GF-D8 (cell line): ENCODE measurements at regions not wholly inside any gene's neighbourhood (a gene's known extent, or its start where the extent isn't known, plus 50 kb on each side); places are given as distances from the start of the nearest gene placed in this dataset.

ENCODE experiments used
- DNase-seq: peaks from one replicate; lab custom pipeline; 2025; lab: John Stamatoyannopoulos, UW

DNA sequence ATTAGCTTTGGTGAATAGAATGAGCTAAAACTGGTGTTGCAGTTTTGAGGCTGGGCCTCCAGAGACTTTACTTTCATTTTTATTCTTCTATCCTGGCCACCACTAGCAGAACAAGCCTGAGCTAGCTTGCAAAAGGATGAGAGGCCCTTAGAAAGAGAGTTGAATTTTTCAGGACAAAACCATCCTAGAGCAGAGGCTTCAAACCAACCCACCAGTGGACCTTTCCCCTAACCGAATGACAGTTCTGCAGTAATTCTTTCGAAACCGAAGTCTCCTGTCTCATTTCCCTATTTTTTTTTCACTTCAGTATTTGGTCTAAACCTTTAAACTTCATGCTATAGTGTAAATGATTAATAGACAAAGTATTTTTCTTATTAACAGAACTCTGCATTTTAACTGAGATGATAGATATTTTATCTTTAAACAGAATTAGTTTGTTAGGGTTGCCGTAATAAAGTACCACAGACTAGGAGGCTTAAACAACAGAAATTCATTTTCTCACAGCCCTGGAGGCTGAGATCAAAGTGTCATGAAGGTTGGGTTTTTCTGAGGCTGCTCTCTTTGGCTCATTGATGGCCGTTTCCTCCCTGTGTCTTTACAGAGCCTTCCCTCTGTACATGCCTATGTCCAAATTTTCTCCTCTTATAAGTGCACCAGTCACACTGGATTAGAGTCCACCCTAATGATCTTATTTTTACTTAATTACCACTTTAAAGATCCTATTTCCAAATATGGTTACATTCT lies 80.6 kb upstream of the PAK5 start:
- no peak for DNase-seq

DNA sequence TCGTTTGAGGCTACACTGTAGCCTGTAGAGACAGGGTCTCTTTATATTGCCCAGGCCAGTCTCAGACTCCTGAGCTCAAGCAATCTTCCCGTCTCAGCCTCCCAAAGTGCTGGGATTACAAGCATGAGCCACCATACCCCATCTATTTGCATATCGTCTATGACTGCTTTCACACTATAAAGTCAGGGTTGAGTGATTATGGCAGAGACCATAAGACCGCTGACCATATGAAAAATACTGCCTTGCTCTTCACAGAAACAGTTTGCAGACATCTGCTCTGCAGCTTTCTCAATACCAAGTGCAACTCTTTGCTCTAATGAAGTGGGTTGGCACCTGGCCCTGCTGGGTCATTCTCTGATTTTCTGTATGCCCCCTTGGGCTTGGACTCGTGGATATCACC lies 79.5 kb upstream of the PAK5 start:
- DNase-seq, result no peak

DNA sequence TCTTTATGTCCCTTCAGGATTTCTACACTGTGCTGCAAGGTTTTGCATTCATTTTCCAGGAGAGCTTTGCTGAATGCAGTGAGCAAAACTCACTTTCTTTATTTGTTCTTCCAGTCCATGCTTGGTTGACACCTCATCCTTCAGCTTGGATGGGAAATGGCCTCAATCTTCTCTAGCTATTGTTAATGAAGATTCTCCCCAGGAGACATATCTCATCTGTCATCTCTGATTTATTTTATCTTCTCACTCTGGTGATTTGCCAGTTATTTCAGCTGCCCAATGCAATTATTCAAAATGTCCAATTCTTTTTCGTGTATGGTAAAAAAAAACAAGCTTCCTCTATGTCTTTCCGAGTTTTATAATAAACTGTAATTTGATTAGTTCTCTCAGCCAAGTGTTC lies 77.9 kb upstream of the PAK5 start:
- DNase-seq, result no peak

DNA sequence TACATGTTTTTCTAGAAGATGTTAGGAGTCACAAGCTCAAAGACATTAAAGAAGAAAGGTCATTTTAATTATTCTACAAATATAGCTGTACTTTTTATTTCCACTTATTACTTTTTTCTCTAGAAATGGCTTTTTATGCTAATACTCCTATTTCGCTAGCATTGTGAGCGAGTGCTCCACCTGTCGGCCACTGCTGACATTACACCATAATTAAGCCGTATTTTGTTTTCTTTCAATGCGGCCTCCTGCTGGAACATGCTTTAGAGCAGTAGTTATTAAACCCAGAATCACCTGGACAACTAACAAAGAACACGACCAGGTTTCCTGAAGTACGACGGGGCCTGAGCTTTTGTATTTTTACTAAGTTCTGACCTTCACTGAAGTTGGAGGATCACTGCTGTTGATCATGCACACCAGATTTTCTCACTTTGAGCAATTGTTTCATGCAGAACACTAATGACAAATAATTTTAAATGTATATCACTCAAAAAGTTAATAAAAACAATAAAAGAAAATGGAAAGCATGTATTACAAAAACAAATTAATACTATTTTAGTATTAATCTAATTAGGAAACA lies 74.1 kb upstream of the PAK5 start:
- no peak for DNase-seq

DNA sequence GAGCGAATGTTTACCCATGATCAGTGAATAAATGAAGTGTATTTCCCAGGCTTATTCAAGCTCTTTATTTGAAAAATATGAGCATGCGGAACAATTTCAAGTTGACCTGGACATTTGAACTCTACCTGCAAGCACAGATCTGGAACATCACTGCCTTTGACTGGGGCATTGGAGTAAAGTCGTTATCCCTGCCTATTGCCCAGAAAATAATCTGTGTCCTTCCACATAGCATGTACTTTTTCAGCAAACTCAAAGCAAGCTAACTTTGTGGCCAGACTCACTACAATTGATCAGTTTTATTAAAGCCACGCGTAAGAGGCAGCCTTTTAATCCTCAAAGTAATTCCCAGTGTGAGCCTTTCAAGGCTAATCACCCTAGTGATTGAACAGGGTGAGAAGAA lies 73.4 kb upstream of the PAK5 start:
- no peak for DNase-seq

DNA sequence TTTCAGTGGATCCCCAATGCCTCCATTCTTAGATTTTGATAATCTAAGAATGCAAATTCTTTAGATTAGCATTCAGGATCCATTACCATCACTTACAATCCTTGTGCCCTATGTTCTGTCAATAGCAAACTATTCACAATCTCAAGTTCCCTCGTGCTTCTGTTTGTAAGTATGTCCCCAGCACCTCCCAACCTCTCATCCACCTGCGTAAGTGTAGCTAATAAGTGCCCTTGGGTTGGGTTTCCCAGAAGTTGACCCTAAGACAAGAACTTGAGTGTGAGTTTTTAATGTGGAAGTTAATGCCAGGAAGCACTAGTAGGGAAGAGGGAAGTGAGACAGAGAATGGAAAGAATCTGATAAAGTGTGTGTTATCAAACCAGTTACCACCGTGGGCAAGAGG lies 72.6 kb upstream of the PAK5 start:
- no peak for DNase-seq

DNA sequence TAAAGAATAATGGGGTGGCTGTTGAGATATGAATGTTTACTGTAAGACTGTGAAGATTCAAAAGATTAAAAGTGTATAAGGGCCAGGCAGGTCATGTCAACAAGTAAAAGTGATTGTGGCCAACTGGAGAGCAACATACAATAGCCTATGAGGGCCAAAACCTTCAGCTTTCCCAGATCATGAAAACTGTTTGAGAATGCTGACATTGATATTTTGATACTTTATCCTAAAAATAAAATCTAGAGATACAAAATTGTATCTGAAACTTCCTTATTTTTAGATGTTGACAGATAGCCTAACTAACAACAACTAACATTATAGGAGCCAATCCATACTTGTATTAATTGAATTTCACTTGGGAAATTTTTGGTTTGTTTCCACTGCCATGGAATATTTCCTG lies 70.3 kb upstream of the PAK5 start:
- no peak for DNase-seq

DNA sequence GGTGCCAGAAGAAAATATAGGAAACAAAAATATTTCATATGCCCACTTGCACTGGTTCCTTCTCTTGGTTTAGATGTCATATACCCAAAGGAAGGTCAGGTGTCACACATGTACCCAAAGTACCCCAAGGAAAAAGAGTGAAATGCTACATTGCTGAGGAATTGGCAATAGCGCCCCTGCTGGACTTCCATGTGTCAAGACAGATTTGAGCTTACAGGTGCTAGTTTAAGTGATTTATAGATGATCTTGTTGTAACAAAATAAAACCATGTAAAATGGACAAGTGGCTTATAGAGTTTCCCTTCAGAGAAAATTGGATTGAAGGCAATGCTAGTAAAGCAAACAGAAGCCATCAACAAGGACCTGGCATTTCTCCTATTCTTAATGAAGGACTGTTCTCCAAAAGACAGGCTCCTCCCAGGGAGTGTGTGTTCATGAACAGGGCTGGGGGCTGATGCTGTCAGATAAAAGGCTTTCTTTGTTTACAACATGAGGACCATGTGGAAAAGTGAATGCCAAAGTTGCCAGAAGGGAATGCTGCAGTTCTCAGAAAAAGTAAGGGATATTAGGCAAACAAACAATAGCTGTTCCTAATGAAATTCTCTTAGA lies 64.3 kb upstream of the PAK5 start:
- no peak for DNase-seq

DNA sequence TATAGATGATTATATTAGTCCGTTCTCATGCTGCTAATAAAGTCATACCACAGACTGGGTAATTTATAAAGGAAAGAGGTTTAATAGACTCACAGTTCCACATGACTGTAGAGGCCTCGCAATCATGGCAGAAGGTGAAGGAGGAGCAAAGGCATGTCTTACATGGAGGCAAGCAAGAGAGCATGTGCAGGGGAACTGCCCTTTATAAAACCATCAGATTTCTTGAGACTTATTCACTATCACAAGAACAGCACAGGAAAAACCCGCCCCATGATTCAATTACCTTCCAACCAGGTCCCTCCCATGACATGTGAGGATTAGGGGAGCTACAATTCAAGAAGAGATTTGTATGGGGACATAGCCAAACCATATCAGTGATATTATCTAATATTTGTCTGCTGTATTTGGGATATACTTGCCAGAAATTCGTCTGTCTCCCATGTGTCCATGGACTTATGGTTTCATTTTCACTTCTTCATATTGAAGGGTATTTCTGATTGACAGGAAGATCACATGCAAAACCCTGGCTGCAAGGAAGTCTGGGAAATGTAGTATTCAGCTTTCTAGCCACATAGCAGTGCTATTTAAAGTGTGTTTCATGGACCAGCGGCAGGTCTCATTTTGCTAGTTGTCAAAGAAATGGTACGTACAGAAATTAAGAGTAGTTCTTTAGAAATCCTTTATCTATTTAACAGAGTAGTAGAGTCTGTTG lies 50.5 kb upstream of the PAK5 start:
- DNase-seq, result no peak
